Mesenchymal stem cell (in vitro differentiated cells and primary cell): ENCODE measurements at regions not wholly inside any gene's neighbourhood (a gene's known extent, or its start where the extent isn't known, plus 50 kb on each side); places are given as distances from the start of the nearest gene placed in this dataset.

Source experiments
- DNase-seq: peaks from one replicate; pipeline ENCODE4 v3.0.0-alpha.2; 2013
- H2AFZ ChIP-seq: one replicate; pipeline ENCODE4 v1.6.1; 2013; ENCODE audit warnings: low read depth, mild to moderate bottlenecking, control low read depth, inconsistent platforms, low read length, moderate library complexity
- H2AK5ac ChIP-seq: 2 replicates; pipeline ENCODE4 v1.6.1; 2013; ENCODE audit warnings: low read length, moderate library complexity, mild to moderate bottlenecking, inconsistent platforms; ENCODE audit not compliant: severe bottlenecking
- H2BK120ac ChIP-seq: one replicate; pipeline ENCODE4 v1.6.1; 2013; ENCODE audit warnings: low read depth, mild to moderate bottlenecking, inconsistent platforms, low read length, moderate library complexity
- H2BK12ac ChIP-seq, 2 experiments: one replicate each; pipeline ENCODE4 v1.6.1; 2013; ENCODE audit warnings: inconsistent platforms in 2 of 2, low read length in 2 of 2, mild to moderate bottlenecking in 2 of 2, moderate library complexity in 2 of 2, control low read depth in 1 of 2
- H2BK15ac ChIP-seq: one replicate; pipeline ENCODE4 v1.6.1; 2013; ENCODE audit warnings: mild to moderate bottlenecking, low read depth, inconsistent platforms; ENCODE audit not compliant: poor library complexity, severe bottlenecking
- H2BK5ac ChIP-seq: 2 replicates; pipeline ENCODE4 v1.6.1; 2013; ENCODE audit warnings: low read depth, mild to moderate bottlenecking, low read length, control low read depth, inconsistent platforms; ENCODE audit not compliant: poor library complexity, severe bottlenecking
- H3K14ac ChIP-seq, 2 experiments: one replicate each; pipeline ENCODE4 v1.6.1; 2013; ENCODE audit warnings: inconsistent platforms in 2 of 2, low read length in 2 of 2, control low read depth in 1 of 2, mild to moderate bottlenecking in 1 of 2, moderate library complexity in 1 of 2
- H3K18ac ChIP-seq, 2 experiments: one replicate each; pipeline ENCODE4 v1.6.1; 2013; ENCODE audit warnings: inconsistent platforms in 2 of 2, low read length in 2 of 2, control low read depth in 1 of 2, low read depth in 1 of 2, mild to moderate bottlenecking in 1 of 2
- H3K23ac ChIP-seq, 2 experiments: one replicate each; pipeline ENCODE4 v1.6.1; 2013; ENCODE audit warnings: inconsistent platforms in 2 of 2, low read length in 2 of 2, mild to moderate bottlenecking in 2 of 2, moderate library complexity in 2 of 2, control low read depth in 1 of 2
- H3K27ac ChIP-seq: 2 replicates; pipeline ENCODE4 v1.5.1; 2013; ENCODE audit warnings: mild to moderate bottlenecking, moderate library complexity, low read length, control low read depth, inconsistent platforms; ENCODE audit not compliant: poor library complexity, severe bottlenecking
- H3K27me3 ChIP-seq, 2 experiments: 2 replicates each; pipeline versions ENCODE4 v1.6.1 to v1.7.0; 2013; ENCODE audit warnings: low read length in 2 of 2, mild to moderate bottlenecking in 2 of 2, moderate library complexity in 2 of 2, control low read depth in 1 of 2, inconsistent platforms in 1 of 2; ENCODE audit not compliant: control insufficient read depth in 1 of 2, insufficient read depth in 1 of 2
- H3K36me3 ChIP-seq, 2 experiments: 2 replicates each; pipeline versions ENCODE4 v1.6.1 to v1.7.0; 2013; ENCODE audit warnings: low read length in 2 of 2, control low read depth in 1 of 2, inconsistent platforms in 1 of 2, low read depth in 1 of 2, mild to moderate bottlenecking in 1 of 2; ENCODE audit not compliant: insufficient read depth in 2 of 2, control insufficient read depth in 1 of 2
- H3K4ac ChIP-seq, 2 experiments: one replicate each; pipeline ENCODE4 v1.6.1; 2013; ENCODE audit warnings: inconsistent platforms in 2 of 2, low read length in 2 of 2, mild to moderate bottlenecking in 2 of 2, moderate library complexity in 2 of 2, control low read depth in 1 of 2, low read depth in 1 of 2
- H3K4me1 ChIP-seq: 2 replicates; pipeline ENCODE4 v1.6.1; 2013; ENCODE audit warnings: low read depth, low read length, control low read depth; ENCODE audit not compliant: control insufficient read depth, insufficient read depth
- H3K4me2 ChIP-seq: 2 replicates; pipeline ENCODE4 v1.6.1; 2013; ENCODE audit warnings: low read length, mild to moderate bottlenecking, inconsistent platforms; ENCODE audit not compliant: poor library complexity, severe bottlenecking
- H3K4me3 ChIP-seq, 2 experiments: 2 replicates each; pipeline versions ENCODE4 v1.5.1 to v1.7.0; 2013; ENCODE audit warnings: low read length in 2 of 2, mild to moderate bottlenecking in 2 of 2, control low read depth in 1 of 2, low read depth in 1 of 2; ENCODE audit not compliant: insufficient read depth in 1 of 2
- H3K79me1 ChIP-seq: replicated peaks from 2 replicates; pipeline ENCODE4 v1.6.1; 2013; ENCODE audit warnings: mild to moderate bottlenecking, control low read depth, low read length, inconsistent platforms; ENCODE audit not compliant: poor library complexity, severe bottlenecking
- H3K9ac ChIP-seq: 2 replicates; pipeline ENCODE4 v1.7.0; 2013; ENCODE audit warnings: mild to moderate bottlenecking, low read length, moderate library complexity
- H3K9me3 ChIP-seq: 2 replicates; pipeline ENCODE4 v1.7.0; 2013; ENCODE audit warnings: mild to moderate bottlenecking, low read length; ENCODE audit not compliant: control insufficient read depth
- H4K8ac ChIP-seq: one replicate; pipeline ENCODE4 v1.6.1; 2013; ENCODE audit warnings: inconsistent platforms, mild to moderate bottlenecking, low read length, moderate library complexity
- H4K91ac ChIP-seq: one replicate; pipeline ENCODE4 v1.6.1; 2013; ENCODE audit warnings: mild to moderate bottlenecking, low read length, inconsistent platforms
- WGBS: methylation state at CpG from one replicate; pipeline ENCODE4 v1.1.7; 2013; ENCODE audit warnings: mixed read lengths; 5-methylcytosine and 5-hydroxymethylcytosine counted together

DNA sequence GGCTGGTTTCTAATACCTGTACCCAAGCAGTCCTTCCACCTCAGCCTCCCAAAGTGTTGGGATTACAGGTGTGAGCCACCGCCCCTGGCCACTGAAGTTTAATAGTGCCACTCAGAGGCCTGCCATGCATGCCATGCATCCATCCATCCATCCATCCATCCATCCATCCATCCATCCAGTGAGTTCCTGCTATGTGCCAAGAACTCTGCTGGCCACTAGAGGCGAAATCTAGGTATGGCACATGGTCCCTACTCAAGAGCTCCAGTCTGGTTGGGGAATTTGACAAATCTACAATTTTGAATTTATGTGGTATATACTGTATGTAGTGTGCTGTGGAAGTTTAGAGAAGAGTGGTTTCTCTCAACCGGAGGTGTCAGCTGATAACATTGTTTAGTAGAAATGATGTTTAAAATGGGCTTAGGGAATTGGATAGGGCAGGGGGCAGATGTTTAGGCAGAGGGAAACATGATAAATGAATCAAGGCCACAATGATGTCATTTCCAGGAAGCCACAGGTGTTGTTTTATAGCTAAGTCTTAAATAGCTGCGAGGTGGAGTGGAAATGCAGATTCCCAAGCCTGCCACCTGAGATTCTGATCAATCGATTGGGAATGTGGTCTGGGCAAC is 384.4 kb upstream of the C2CD4B start:
- no peak overlapping the region for H3K27ac ChIP-seq
- H2BK5ac ChIP-seq, result no peak overlapping the region
- no peaks in the 10 kb centered on the region for H3K36me3 ChIP-seq
- no peaks in the 10 kb centered on the region for H3K27me3 ChIP-seq
- H2AFZ ChIP-seq, result no peak overlapping the region
- no peak overlapping the region for H3K14ac ChIP-seq
- peaks cover 16% of the 10 kb centered on the region for H3K79me1 ChIP-seq
- H3K4ac ChIP-seq, result no peak overlapping the region
- DNase-seq, result peak; percentile 45
- no peaks in the 10 kb centered on the region for H3K9me3 ChIP-seq
- no peak overlapping the region for H3K9ac ChIP-seq
- H4K8ac ChIP-seq, result no peak overlapping the region
- no peak overlapping the region for H2BK15ac ChIP-seq
- no peak overlapping the region for H2BK120ac ChIP-seq
- H3K23ac ChIP-seq, result no peak overlapping the region
- no peak overlapping the region for H2BK12ac ChIP-seq
- H3K4me3 ChIP-seq, result no peak overlapping the region
- no peak overlapping the region for H2AK5ac ChIP-seq
- 62% methylated on average over 5 of the region's 5 CpGs for WGBS
- H4K91ac ChIP-seq, result no peak overlapping the region
- peaks cover 4% of the 10 kb centered on the region for H3K4me1 ChIP-seq
- no peak overlapping the region for H3K18ac ChIP-seq
- H3K4me2 ChIP-seq, result no peak overlapping the region

DNA sequence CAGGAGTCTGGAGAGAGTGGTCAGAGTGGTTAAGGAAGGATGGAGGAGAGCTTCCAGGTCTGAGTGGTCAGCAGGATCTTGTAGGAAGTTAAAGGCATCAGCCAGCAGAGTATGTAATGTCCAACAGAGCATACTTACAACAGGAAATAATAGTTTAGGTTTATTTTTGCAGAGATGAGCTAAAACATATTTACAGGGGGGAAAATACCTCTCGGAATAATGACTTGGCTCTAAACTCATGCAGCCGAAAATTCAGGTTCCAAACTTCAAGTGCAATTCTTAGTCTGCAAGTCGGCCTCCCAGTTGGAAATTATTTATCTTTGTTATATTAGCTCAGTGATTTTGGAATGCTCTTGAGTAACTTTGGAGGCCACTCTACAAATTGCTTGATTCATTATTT is 385.0 kb upstream of the C2CD4B start:
- H3K4me3 ChIP-seq, result no peak overlapping the region
- H3K36me3 ChIP-seq, result no peaks in the 10 kb centered on the region
- H2AK5ac ChIP-seq, result no peak overlapping the region
- no peak overlapping the region for H3K9ac ChIP-seq
- H3K18ac ChIP-seq, result no peak overlapping the region
- no peak overlapping the region for H4K8ac ChIP-seq
- no peaks in the 10 kb centered on the region for H3K27me3 ChIP-seq
- no peak for DNase-seq
- H3K79me1 ChIP-seq, result peaks cover 18% of the 10 kb centered on the region
- no peak overlapping the region for H2BK5ac ChIP-seq
- H3K23ac ChIP-seq, result no peak overlapping the region
- H3K4ac ChIP-seq, result no peak overlapping the region
- H2BK120ac ChIP-seq, result no peak overlapping the region
- H2AFZ ChIP-seq, result no peak overlapping the region
- no peak overlapping the region for H3K27ac ChIP-seq
- H2BK15ac ChIP-seq, result no peak overlapping the region
- no peaks in the 10 kb centered on the region for H3K9me3 ChIP-seq
- H3K4me2 ChIP-seq, result no peak overlapping the region
- no peak overlapping the region for H2BK12ac ChIP-seq
- WGBS, result 94% methylated on average over 3 of the region's 3 CpGs
- no peak overlapping the region for H4K91ac ChIP-seq
- H3K4me1 ChIP-seq, result peaks cover 4% of the 10 kb centered on the region
- H3K14ac ChIP-seq, result no peak overlapping the region

DNA sequence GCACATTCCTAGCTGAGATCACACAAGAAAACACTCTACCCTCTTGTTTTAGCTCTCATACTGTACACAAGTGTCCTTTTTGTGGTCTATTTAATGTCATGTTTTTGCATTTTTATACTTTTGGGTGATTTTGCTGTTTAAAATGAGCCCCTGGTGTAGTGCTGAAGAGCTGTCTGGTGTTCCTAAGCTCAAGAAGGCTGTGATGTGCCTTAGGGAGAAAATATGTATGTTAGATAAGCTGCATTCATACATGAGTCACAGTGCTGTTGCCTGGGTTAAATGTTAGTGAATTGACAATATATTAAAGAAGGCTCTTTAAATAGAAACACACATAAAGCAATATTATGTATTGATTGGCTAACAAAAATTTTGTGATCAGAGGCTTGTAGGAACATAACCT is 387.4 kb upstream of the C2CD4B start:
- H3K36me3 ChIP-seq, result no peaks in the 10 kb centered on the region
- no peak overlapping the region for H2BK12ac ChIP-seq
- no peak overlapping the region for H3K9ac ChIP-seq
- no peak overlapping the region for H3K4me3 ChIP-seq
- no peak for DNase-seq
- H2AK5ac ChIP-seq, result no peak overlapping the region
- no peak overlapping the region for H2AFZ ChIP-seq
- H2BK120ac ChIP-seq, result no peak overlapping the region
- no peak overlapping the region for H2BK15ac ChIP-seq
- H4K91ac ChIP-seq, result no peak overlapping the region
- peaks cover 17% of the 10 kb centered on the region for H3K79me1 ChIP-seq
- no peak overlapping the region for H4K8ac ChIP-seq
- peaks cover 1% of the 10 kb centered on the region for H3K4me1 ChIP-seq
- H3K14ac ChIP-seq, result no peak overlapping the region
- H3K4me2 ChIP-seq, result no peak overlapping the region
- no peak overlapping the region for H2BK5ac ChIP-seq
- no peaks in the 10 kb centered on the region for H3K27me3 ChIP-seq
- no peak overlapping the region for H3K23ac ChIP-seq
- H3K9me3 ChIP-seq, result no peaks in the 10 kb centered on the region
- H3K4ac ChIP-seq, result no peak overlapping the region
- no peak overlapping the region for H3K18ac ChIP-seq
- no peak overlapping the region for H3K27ac ChIP-seq

DNA sequence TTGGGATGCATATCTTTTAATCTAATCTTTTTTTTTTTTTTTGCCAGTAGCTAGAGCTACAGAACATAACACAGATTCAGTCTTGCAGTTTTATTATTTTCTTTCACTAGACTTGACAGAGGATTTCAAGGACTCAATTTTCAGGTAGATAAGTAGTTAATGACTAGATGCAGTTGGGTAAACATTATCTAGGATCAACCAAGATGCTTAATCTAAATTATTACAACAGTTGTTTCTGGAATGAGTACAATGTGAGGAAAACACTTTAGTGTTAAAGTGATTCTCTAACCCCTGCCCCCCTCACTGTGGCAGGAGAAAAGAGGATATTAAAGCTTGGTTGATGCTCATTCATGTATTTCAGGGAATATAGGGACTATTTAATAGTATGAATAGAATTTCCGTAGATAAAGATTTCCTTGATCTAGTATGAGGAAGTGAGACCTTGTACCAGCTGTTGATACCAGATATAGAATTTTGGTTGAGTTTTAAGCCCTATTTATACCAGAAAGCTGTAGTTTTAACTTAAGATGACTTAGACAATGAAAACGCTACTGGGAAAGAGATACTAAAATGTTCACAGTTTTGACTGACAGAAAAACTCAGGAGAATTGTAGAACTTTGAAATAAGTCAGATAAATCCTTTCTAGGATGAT is 389.0 kb upstream of the C2CD4B start:
- Histone ChIP-seq H3K27me3 (no peaks in the 10 kb centered on the region), H2BK12ac (no peak overlapping the region), H3K27ac (no peak overlapping the region), H3K9me3 (no peaks in the 10 kb centered on the region), H3K18ac (no peak overlapping the region), H3K9ac (no peak overlapping the region), H3K14ac (no peak overlapping the region), H2BK15ac (no peak overlapping the region), H2BK120ac (no peak overlapping the region), H2AK5ac (no peak overlapping the region), H3K4ac (no peak overlapping the region), H3K23ac (no peak overlapping the region), H3K4me1 (peaks cover 1% of the 10 kb centered on the region), H2BK5ac (no peak overlapping the region), H2AFZ (no peak overlapping the region), H3K79me1 (peaks cover 19% of the 10 kb centered on the region), H3K36me3 (no peaks in the 10 kb centered on the region), H4K91ac (no peak overlapping the region), H3K4me3 (no peak overlapping the region), H3K4me2 (no peak overlapping the region), H4K8ac (no peak overlapping the region)
- DNase-seq, result no peak
- 100% methylated on average over 2 of the region's 2 CpGs for WGBS
